ENCODE measurements at regions not wholly inside any gene's neighbourhood (a gene's known extent, or its start where the extent isn't known, plus 50 kb on each side); places are given as distances from the start of the nearest gene placed in this dataset.

GRCh38 chr10:111367531-111367930 lies 290.7 kb downstream of the ADRA2A start:
- Histone ChIP-seq H3K56ac (ENCODE audit: insufficient read length, low read depth, low read length) (no peak overlapping the region), H4K8ac (replicated peaks; ENCODE audit: insufficient read length, low read depth, low read length) (no peak overlapping the region), H3K23ac (ENCODE audit: insufficient read length, low read depth, low read length) (no peak overlapping the region), H2AK5ac (ENCODE audit: insufficient read length, low read length) (no peak overlapping the region), H4K20me1 (ENCODE audit: control insufficient read depth, insufficient read depth, insufficient read length) (no peaks in the 10 kb centered on the region), H4K5ac (ENCODE audit: insufficient read length, low read depth, low read length) (no peak overlapping the region), H3T11ph (ENCODE audit: low read length) (no peak overlapping the region), H3K9ac (ENCODE audit: extremely low read depth, insufficient read length, low read length) (no peak overlapping the region), H3K27ac (ENCODE audit: insufficient read length, low read depth, low read length) (no peak overlapping the region), H3K27me3 (ENCODE audit: insufficient read depth, low read length) (no peaks in the 10 kb centered on the region), H3K4me2 (ENCODE audit: insufficient read depth, insufficient read length, low read length) (no peak overlapping the region), H3K14ac (ENCODE audit: insufficient read depth, low read length) (no peak overlapping the region), H3K79me2 (ENCODE audit: insufficient read depth, low read length) (no peaks in the 10 kb centered on the region), H3K23me2 (ENCODE audit: insufficient read length, low read depth, low read length, poor library complexity, severe bottlenecking) (no peaks in the 10 kb centered on the region), H2BK5ac (ENCODE audit: insufficient read length, low read length) (no peak overlapping the region), H3K4me1 (ENCODE audit: insufficient read depth, low read length) (peaks cover 3% of the 10 kb centered on the region), H2BK20ac (ENCODE audit: low read depth, low read length, poor library complexity, severe bottlenecking) (no peak overlapping the region), H2BK15ac (ENCODE audit: low read depth, low read length) (no peak overlapping the region), H2AFZ (ENCODE audit: low read length) (no peak overlapping the region), H3K18ac (ENCODE audit: insufficient read length, low read depth, low read length) (no peak overlapping the region), H3K4ac (ENCODE audit: low read depth, low read length) (no peak overlapping the region), H2BK12ac (ENCODE audit: insufficient read length, low read depth, low read length) (no peak overlapping the region), H3K9me3 (ENCODE audit: control insufficient read depth, low read depth, low read length) (no peaks in the 10 kb centered on the region), H2BK120ac (ENCODE audit: low read depth, low read length, poor library complexity, severe bottlenecking) (no peak overlapping the region), H3K79me1 (ENCODE audit: insufficient read depth, low read depth, low read length, poor library complexity, severe bottlenecking) (no peaks in the 10 kb centered on the region), H4K91ac (ENCODE audit: insufficient read length, low read depth, low read length) (no peak overlapping the region)
- Mint-ChIP-seq H3K9me3 (peaks cover 0 to 7% of the 10 kb centered on the region in 2 experiments; a peak in 2 of 5 replicates), H3K36me3 (ENCODE audit: insufficient read depth in 1 of 3, low read depth in 3 of 3) (peaks cover 0 to 2% (median 0%) of the 10 kb centered on the region in 3 experiments; a peak in 1 of 7 replicates), H3K4me3 (no peak overlapping the region), H3K27ac (no peak overlapping the region), H3K27me3 (ENCODE audit: low read depth) (peaks cover 31% of the 10 kb centered on the region), H3K4me1 (peaks cover 21 to 26% of the 10 kb centered on the region in 2 experiments)
- no peak for DNase-seq
- TF ChIP-seq CTCF (conservative IDR thresholded peaks at IDR 0.05) = no peak
- WGBS (ENCODE audit: extremely low coverage, insufficient read length, low lambda C conversion rate) = no CpG with 5 or more reads among the region's 2 CpGs
